Stomach smooth muscle (tissue), 2 donors: ENCODE measurements at regions not wholly inside any gene's neighbourhood (a gene's known extent, or its start where the extent isn't known, plus 50 kb on each side); places are given as distances from the start of the nearest gene placed in this dataset.
"Not testable (repeated sequence)": the region's sequence is repeated elsewhere in the genome, so short reads cannot be mapped to it uniquely, and the experiment has no call there.

Source experiments
- H3K27ac ChIP-seq: one replicate; pipeline ENCODE4 v1.7.0; 2013; ENCODE audit warnings: mild to moderate bottlenecking, low read length, inconsistent platforms
- H3K27me3 ChIP-seq, 2 donors: one replicate each; pipeline ENCODE4 v1.7.0; 2013; ENCODE audit warnings: low read length in 2 of 2; ENCODE audit not compliant: insufficient read depth in 2 of 2, control insufficient read depth in 1 of 2
- H3K36me3 ChIP-seq, 2 donors: one replicate each; pipeline ENCODE4 v1.7.0; 2013; ENCODE audit warnings: low read length in 2 of 2; ENCODE audit not compliant: control insufficient read depth in 2 of 2, insufficient read depth in 2 of 2
- H3K4me1 ChIP-seq: one replicate; pipeline ENCODE4 v1.7.0; 2013; ENCODE audit warnings: low read length; ENCODE audit not compliant: control insufficient read depth, insufficient read depth
- H3K4me3 ChIP-seq, 2 donors: one replicate each; pipeline ENCODE4 v1.7.0; 2013; ENCODE audit warnings: low read length in 2 of 2
- H3K9ac ChIP-seq, 2 donors: one replicate each; pipeline ENCODE4 v1.7.0; 2013; ENCODE audit warnings: low read length in 2 of 2, mild to moderate bottlenecking in 1 of 2
- H3K9me3 ChIP-seq, 2 donors: one replicate each; pipeline ENCODE4 v1.7.0; 2013; ENCODE audit warnings: low read length in 2 of 2; ENCODE audit not compliant: control insufficient read depth in 2 of 2
- donor health status: healthy.
- donor health status: Pancreatic carcinoma.

DNA sequence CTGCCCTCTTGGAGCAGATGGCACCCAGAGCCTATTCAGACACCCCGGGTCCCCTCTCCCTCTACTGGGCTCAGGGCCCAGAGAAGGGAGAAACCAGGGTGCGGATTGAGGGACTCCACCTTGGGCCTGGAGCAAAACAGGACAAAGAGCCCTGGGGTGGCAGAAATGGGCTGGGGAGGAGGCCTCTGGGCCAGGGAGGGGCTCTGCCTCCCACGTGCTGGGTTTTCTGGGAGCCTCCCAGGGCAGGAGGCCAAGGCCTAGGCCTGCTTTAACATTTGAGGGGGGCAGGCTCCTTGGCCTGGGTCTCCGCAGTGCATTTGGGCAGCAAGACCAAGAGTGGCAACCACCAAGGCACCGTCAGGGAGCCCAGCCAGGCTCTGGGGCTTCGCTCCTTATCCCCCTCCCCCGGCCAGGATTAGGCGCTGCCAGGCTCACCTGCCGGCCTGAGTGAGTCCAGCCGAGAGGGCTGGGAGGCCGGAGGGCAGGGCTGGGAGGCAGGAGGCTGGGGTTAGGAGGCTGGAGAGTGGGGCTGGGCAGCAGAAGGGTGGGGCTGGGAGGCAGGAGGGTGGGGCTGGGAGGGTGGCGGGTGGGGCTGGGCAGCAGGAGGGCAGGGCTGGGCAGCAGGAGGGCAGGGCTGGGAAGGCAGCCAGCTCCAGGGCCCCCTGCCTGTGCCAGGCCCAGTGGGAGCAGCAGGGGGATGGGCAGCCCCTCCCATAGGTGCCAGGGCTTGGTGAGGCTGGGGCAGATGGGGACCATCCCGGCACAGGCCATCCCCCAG is 101.8 kb upstream of the EIF5 start:
- Histone ChIP-seq H3K9me3 (no peaks in the 10 kb centered on the region), H3K4me1 (no peaks in the 10 kb centered on the region), H3K36me3 (no peaks in the 10 kb centered on the region), H3K27ac (no peak overlapping the region), H3K27me3 (peaks cover 0 to 4% of the 10 kb centered on the region in 2 donors), H3K4me3 (no peak overlapping the region), H3K9ac (no peak overlapping the region)

DNA sequence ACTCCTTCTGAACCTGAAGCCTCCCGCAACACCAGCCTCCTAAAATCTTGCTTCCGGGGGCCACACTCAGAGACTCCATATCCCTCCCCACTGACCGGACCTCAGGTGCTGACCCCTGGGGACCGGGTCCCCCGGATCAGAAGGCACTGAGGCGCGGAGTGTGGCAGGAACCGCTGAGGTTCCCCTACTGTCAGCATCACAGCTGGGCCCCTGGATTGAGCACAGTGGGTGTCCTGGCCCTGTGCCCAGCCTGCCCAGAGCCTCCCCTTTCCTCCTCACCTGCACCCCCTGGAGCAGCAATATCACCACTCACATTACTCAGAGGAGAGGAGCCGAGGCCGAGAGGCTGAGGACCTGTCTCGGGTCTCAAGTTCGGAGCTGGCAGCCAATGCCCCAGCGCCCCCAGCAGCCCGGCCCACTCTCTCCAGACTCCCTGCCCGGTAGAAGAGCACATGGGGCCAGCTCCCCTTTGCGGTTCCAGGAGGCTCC is 101.2 kb upstream of the EIF5 start:
- H3K4me3 ChIP-seq: no peak overlapping the region
- H3K27ac ChIP-seq: no peak overlapping the region
- H3K36me3 ChIP-seq: no peaks in the 10 kb centered on the region
- H3K27me3 ChIP-seq: peaks cover 0 to 2% of the 10 kb centered on the region in 2 donors
- peaks cover 0 to 2% of the 10 kb centered on the region in 2 donors for H3K9me3 ChIP-seq
- H3K4me1 ChIP-seq: no peaks in the 10 kb centered on the region
- no peak overlapping the region for H3K9ac ChIP-seq

DNA sequence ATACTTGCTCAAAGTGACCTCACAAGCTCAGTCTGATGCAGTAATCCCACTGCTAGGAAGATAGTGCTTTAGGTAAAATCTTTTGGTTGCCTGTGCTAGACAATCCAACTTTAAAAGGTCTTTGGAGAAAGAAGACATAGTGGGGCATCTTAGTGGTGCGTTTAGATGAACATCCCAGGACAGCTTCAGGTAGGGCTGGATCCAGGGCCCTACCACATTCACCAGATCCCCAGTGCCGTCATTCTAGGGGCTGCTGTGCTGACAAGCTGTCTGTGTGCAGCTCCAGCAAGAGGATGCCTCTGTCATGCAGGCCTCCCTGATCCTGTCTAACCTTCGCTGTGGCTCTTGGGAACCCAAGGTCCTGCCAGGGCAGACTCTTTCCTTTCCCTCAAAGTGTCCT is 100.7 kb upstream of the EIF5 start:
- H3K4me3 ChIP-seq: no peak overlapping the region
- no peaks in the 10 kb centered on the region for H3K36me3 ChIP-seq
- no peaks in the 10 kb centered on the region for H3K4me1 ChIP-seq
- H3K9ac ChIP-seq: no peak overlapping the region
- peaks cover 0 to 2% of the 10 kb centered on the region in 2 donors for H3K27me3 ChIP-seq
- H3K9me3 ChIP-seq: peaks cover 0 to 5% of the 10 kb centered on the region in 2 donors
- no peak overlapping the region for H3K27ac ChIP-seq

DNA sequence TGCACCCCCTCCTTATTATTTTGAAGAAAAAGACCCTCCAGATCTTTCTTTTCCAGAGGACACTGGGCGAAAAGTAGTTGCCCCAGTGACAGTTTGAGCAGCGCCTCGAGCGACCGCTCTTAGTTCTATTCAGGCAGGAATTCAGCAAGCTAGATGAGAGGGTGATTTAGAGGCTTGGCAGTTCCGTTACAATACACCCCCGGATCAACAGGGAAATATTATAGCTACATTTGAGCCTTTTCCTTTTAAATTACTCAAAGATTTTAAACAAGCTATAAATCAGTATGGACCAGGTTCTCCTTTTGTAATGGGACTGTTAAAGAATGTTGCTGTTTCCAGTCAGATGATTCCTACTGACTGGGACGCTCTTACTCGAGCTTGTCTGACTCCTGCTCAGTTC is 99.2 kb upstream of the EIF5 start:
- not testable (repeated sequence) for H3K9ac ChIP-seq, H3K4me1 ChIP-seq, H3K27me3 ChIP-seq, H3K4me3 ChIP-seq, H3K27ac ChIP-seq, H3K36me3 ChIP-seq
- H3K9me3 ChIP-seq: peaks cover 0 to 15% of the 10 kb centered on the region in 2 donors

DNA sequence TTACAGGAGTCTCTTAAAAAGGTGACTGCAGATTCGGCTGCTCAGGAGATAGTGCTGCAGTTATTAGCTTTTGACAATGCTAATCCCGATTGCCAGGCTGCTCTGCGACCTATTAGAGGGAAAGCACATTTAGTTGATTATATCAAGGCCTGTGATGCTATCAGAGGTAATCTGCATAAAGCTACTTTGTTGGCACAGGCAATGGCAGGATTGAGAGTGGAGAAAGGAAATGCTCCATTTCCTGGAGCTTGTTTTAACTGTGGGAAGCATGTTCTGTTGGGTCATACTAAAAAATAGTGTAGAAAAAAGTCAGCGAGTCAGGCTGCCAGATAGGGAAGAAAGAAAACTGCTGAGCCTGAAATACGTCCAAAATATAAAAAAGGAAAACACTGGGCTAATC is 98.5 kb upstream of the EIF5 start:
- not testable (repeated sequence) for H3K4me1 ChIP-seq, H3K9ac ChIP-seq, H3K27me3 ChIP-seq, H3K4me3 ChIP-seq, H3K36me3 ChIP-seq, H3K27ac ChIP-seq
- peaks cover 0 to 15% of the 10 kb centered on the region in 2 donors for H3K9me3 ChIP-seq

DNA sequence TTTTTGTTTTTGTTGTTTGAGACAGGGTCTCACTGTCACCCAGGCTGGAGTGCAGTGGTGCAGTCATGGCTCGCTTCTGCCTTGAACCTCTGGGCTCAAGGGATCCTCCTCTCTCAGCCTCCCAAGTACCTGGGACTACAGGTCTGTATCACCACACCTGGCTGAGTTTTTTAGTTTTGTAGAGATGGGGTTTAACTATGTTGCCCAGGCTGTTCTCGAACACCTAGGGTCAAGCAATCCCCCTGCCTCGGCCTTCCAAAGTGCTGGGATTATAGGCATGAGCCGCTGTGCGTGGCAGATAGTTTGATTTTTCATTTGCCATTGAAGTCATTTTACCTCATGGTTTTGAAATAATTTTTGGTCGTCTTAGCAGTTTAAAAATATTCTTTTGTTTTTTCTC is 94.3 kb upstream of the EIF5 start:
- H3K36me3 ChIP-seq: no peaks in the 10 kb centered on the region
- no peak overlapping the region for H3K9ac ChIP-seq
- no peak overlapping the region for H3K4me3 ChIP-seq
- no peak overlapping the region for H3K27ac ChIP-seq
- H3K9me3 ChIP-seq: peaks cover 0 to 15% of the 10 kb centered on the region in 2 donors
- peaks cover 0 to 3% of the 10 kb centered on the region in 2 donors for H3K27me3 ChIP-seq
- H3K4me1 ChIP-seq: no peaks in the 10 kb centered on the region

DNA sequence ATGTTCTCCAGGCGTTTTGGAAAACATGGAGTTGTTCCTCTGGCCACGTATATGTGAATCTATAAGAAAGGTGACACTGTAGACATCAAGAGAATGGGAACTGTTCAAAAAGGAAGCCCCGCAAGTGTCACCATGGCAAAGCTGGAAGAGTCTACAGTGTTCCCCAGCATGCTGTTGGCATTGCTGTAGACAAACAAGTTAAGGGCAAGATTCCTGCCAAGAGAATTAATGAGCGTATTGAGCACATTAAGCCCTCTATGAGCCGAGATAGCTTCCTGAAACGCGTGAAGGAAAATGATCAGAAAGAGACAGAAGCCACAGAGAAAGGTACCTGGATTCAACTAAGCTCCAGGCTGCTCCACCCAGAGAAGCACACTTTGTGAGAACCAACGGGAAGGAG is 92.5 kb upstream of the EIF5 start:
- Histone ChIP-seq H3K27me3 (peaks cover 0 to 3% of the 10 kb centered on the region in 2 donors), H3K27ac (no peak overlapping the region), H3K9me3 (peaks cover 0 to 15% of the 10 kb centered on the region in 2 donors), H3K9ac (no peak overlapping the region), H3K4me1 (peaks cover 6% of the 10 kb centered on the region), H3K4me3 (no peak overlapping the region), H3K36me3 (no peaks in the 10 kb centered on the region)

DNA sequence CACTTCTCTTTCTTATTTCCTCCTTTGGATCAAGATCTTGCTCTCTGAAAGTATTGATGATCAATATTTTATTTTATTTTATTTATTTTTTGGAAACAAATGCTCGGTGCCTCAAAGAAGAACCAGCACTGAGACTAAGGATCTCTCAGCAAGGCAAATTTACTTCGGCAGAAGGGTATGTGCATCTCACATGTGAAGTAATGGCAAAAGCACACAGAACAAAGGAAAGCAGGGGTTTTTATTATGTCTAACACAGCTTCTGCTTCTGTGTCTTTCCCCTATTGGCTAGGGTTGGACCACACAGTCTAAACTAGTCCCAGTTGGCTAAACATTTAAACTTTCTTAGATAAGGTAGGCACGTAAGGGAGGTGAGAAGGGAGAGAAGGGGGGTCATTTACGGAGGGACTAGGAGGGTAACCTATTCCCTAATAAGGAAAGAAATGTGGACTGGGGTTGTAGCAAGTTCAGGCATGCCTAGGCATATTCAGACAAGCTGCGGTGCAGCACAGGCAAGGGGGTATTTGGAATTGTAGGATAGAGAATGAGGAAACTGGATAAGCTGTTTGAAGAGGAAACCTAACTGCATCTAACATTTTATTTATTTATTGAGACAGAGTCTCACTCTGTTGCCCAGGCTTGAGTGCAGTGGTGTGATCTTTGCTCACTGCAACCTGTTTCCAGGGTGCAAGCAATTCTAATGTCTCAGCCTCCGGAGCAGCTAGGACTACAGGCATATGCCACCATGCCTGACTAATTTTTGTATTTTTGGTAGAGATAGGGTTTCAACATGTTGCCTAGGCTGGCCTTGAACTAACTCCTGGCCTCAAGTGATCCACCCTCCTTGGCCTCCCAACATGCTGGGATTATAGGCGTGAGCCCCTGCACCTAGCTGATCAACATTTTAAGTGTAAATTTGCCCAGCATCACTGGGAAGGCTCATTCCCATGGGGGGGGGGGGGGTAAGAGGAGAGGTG is 90.0 kb upstream of the EIF5 start:
- Histone ChIP-seq H3K9ac (no peak overlapping the region), H3K27ac (no peak overlapping the region), H3K27me3 (peaks cover 0 to 3% of the 10 kb centered on the region in 2 donors), H3K4me3 (no peak overlapping the region), H3K4me1 (peaks cover 6% of the 10 kb centered on the region), H3K9me3 (peaks cover 0 to 3% of the 10 kb centered on the region in 2 donors), H3K36me3 (no peaks in the 10 kb centered on the region)

DNA sequence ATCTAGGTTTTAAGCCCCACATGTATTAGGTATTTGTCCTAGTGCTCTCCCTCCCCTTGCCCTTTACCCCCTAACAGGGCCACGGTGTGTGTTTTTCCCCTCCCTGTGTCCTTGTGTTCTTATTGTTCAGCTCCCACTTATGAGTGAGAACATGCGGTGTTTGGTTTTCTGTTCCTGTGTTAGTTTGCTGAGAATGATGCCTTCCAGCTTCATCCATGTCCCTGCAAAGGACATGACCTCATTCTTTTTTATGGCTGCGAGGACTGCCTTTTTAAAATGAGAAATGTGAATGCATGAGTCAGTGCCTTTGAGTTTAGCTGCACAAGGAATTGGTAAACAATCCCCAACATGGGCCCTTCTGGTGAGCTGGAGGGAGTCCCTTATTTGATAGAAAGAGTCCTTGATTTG is 88.4 kb upstream of the EIF5 start:
- not testable (repeated sequence) for H3K4me3 ChIP-seq, H3K27ac ChIP-seq, H3K36me3 ChIP-seq, H3K4me1 ChIP-seq, H3K9me3 ChIP-seq, H3K27me3 ChIP-seq, H3K9ac ChIP-seq

DNA sequence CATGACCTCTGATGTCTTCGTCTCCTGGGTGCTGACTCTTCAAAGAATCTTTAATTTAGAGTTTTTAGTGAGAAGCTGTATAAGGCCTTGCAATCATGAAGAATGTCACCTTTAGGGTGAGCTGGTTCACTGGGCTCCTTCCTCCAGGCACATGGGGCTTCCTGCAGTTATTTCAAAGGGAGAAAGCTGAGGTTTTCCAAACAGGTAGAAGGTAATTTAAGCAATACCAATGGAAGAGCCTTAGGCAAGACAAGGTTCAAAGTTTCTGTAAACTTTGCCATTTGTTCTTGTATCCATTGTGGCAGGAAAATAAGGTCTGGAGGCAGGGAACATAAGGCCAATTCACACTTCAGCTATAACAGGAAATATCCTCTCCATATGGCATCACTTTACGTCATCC is 88.0 kb upstream of the EIF5 start:
- H3K27ac ChIP-seq: no peak overlapping the region
- no peak overlapping the region for H3K4me3 ChIP-seq
- peaks cover 0 to 3% of the 10 kb centered on the region in 2 donors for H3K27me3 ChIP-seq
- H3K9ac ChIP-seq: no peak overlapping the region
- no peaks in the 10 kb centered on the region for H3K9me3 ChIP-seq
- H3K4me1 ChIP-seq: peaks cover 6% of the 10 kb centered on the region
- no peaks in the 10 kb centered on the region for H3K36me3 ChIP-seq
